ENCODE measurements at regions not wholly inside any gene's neighbourhood (a gene's known extent, or its start where the extent isn't known, plus 50 kb on each side); places are given as distances from the start of the nearest gene placed in this dataset.

- Histone ChIP-seq H2AFZ (ENCODE audit: low read length) (no peak overlapping the region), H2BK20ac (ENCODE audit: low read depth, low read length, poor library complexity, severe bottlenecking) (no peak overlapping the region), H2AK5ac (ENCODE audit: insufficient read length, low read length) (no peak overlapping the region), H2BK15ac (ENCODE audit: low read depth, low read length) (no peak overlapping the region), H3K79me1 (ENCODE audit: insufficient read depth, low read depth, low read length, poor library complexity, severe bottlenecking) (no peaks in the 10 kb centered on the region), H4K8ac (replicated peaks; ENCODE audit: insufficient read length, low read depth, low read length) (no peak overlapping the region), H3K4ac (ENCODE audit: low read depth, low read length) (no peak overlapping the region), H3K4me2 (ENCODE audit: insufficient read depth, insufficient read length, low read length) (no peak overlapping the region), H2BK12ac (ENCODE audit: insufficient read length, low read depth, low read length) (no peak overlapping the region), H3K79me2 (ENCODE audit: insufficient read depth, low read length) (no peaks in the 10 kb centered on the region), H3T11ph (ENCODE audit: low read length) (no peak overlapping the region), H3K9ac (ENCODE audit: extremely low read depth, insufficient read length, low read length) (no peak overlapping the region), H3K27me3 (ENCODE audit: insufficient read depth, low read length) (no peaks in the 10 kb centered on the region), H3K23ac (ENCODE audit: insufficient read length, low read depth, low read length) (no peak overlapping the region), H3K14ac (ENCODE audit: insufficient read depth, low read length) (no peak overlapping the region), H4K91ac (ENCODE audit: insufficient read length, low read depth, low read length) (no peak overlapping the region), H2BK120ac (ENCODE audit: low read depth, low read length, poor library complexity, severe bottlenecking) (no peak overlapping the region), H3K4me1 (ENCODE audit: insufficient read depth, low read length) (no peaks in the 10 kb centered on the region), H3K9me3 (ENCODE audit: control insufficient read depth, low read depth, low read length) (no peaks in the 10 kb centered on the region), H2BK5ac (ENCODE audit: insufficient read length, low read length) (no peak overlapping the region), H4K5ac (ENCODE audit: insufficient read length, low read depth, low read length) (no peak overlapping the region), H3K18ac (ENCODE audit: insufficient read length, low read depth, low read length) (no peak overlapping the region), H4K20me1 (ENCODE audit: control insufficient read depth, insufficient read depth, insufficient read length) (no peaks in the 10 kb centered on the region), H3K56ac (ENCODE audit: insufficient read length, low read depth, low read length) (no peak overlapping the region), H3K27ac (ENCODE audit: insufficient read length, low read depth, low read length) (no peak overlapping the region), H3K23me2 (ENCODE audit: insufficient read length, low read depth, low read length, poor library complexity, severe bottlenecking) (no peaks in the 10 kb centered on the region)
- TF ChIP-seq, protein P1, sequence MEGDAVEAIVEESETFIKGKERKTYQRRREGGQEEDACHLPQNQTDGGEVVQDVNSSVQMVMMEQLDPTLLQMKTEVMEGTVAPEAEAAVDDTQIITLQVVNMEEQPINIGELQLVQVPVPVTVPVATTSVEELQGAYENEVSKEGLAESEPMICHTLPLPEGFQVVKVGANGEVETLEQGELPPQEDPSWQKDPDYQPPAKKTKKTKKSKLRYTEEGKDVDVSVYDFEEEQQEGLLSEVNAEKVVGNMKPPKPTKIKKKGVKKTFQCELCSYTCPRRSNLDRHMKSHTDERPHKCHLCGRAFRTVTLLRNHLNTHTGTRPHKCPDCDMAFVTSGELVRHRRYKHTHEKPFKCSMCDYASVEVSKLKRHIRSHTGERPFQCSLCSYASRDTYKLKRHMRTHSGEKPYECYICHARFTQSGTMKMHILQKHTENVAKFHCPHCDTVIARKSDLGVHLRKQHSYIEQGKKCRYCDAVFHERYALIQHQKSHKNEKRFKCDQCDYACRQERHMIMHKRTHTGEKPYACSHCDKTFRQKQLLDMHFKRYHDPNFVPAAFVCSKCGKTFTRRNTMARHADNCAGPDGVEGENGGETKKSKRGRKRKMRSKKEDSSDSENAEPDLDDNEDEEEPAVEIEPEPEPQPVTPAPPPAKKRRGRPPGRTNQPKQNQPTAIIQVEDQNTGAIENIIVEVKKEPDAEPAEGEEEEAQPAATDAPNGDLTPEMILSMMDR (conservative IDR thresholded peaks at IDR 0.05) = no peak
- no peak overlapping the region for H3K27ac Mint-ChIP-seq
- peaks cover 9 to 10% of the 10 kb centered on the region in 2 experiments for H3K4me1 Mint-ChIP-seq
- no CpG with 5 or more reads among the region's 7 CpGs for WGBS (ENCODE audit: extremely low coverage, insufficient read length, low lambda C conversion rate)
- H3K36me3 Mint-ChIP-seq (ENCODE audit: insufficient read depth in 1 of 3, low read depth in 3 of 3) = peaks cover 6 to 24% (median 8%) of the 10 kb centered on the region in 3 experiments; a peak in 4 of 7 replicates
- H3K4me3 Mint-ChIP-seq = no peak overlapping the region
- peaks cover 2% of the 10 kb centered on the region for H3K27me3 Mint-ChIP-seq (ENCODE audit: low read depth)
- DNase-seq = no peak
- peaks cover 35 to 41% of the 10 kb centered on the region in 2 experiments for H3K9me3 Mint-ChIP-seq
Observed at GRCh38 chr15:25587616-25588340, 149.0 kb upstream of the UBE3A start.
